ENCODE measurements at regions not wholly inside any gene's neighbourhood (a gene's known extent, or its start where the extent isn't known, plus 50 kb on each side); places are given as distances from the start of the nearest gene placed in this dataset.

DNA sequence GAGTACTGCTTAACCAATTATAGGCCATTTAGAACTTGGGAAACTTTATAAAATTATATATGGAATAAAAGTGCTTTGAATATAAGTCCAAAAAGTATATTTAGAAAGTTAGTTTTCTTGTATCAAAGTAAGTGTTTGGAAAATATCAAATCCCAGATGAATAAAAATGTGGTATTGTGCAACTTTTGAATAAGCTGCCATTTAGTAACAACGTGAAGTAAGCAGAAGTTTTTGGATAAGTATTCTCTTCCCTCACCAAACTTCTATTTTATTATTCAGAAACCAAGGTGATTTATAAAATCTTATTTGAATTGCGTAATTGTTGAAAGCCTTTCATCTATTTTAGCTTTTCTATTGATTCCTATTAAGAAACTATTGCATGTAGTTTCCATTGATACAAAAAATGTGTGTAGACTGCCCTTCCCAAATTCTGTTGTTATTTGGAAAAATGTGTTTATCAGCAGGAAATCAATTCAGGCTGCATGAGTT lies 806.2 kb downstream of the NSUN3 start:
- no peak for TF ChIP-seq CREM (CRISPR knock-in tag; IDR thresholded peaks at IDR 0.05)
- no peak for TF ChIP-seq CTCF (IDR thresholded peaks at IDR 0.05)

All from WTC11 (cell line).